PC-3 (cell line): ENCODE measurements at regions not wholly inside any gene's neighbourhood (a gene's known extent, or its start where the extent isn't known, plus 50 kb on each side); places are given as distances from the start of the nearest gene placed in this dataset.

Experiments used
- ATAC-seq: fragments of 200-7000 bp; cut with Tn5 transposase; 2 replicates; pipeline ENCODE4 v1.9.1; 2020; ENCODE audit warnings: mild to moderate bottlenecking, moderate library complexity
- BruUV-seq: library from RNA; stranded (reverse); fragments of 400-500 nt; replicated peaks from 2 replicates; lab custom pipeline; 2021; lab: Mats Ljungman, UMichigan
- CTCF ChIA-PET: fragments of 300-600 bp; sonication (Branson Sonifier 250); formaldehyde crosslinking; loops from one replicate; lab custom pipeline; 2022; ENCODE audit warnings: antibody characterized with exemption; lab: Charles Lee
- POLR2A ChIA-PET: fragments of 300-600 bp; sonication (Branson Sonifier 250); formaldehyde crosslinking; loops from one replicate; lab custom pipeline; 2022; ENCODE audit warnings: antibody characterized with exemption; ENCODE audit not compliant: unreplicated experiment; lab: Charles Lee
- DNase-seq: peaks from one replicate; pipeline ENCODE4 v3.0.0-alpha.2; 2015
- H2AFZ ChIP-seq: fragments of 300-600 bp; sonication (generic); 2 replicates; pipeline ENCODE4 v1.6.0; 2016; ENCODE audit warnings: antibody characterized with exemption, low read length
- H3F3A ChIP-seq: fragments of 300-600 bp; sonication (generic); one replicate; pipeline ENCODE4 v1.6.0; 2017; ENCODE audit warnings: antibody characterized with exemption, low read length, control low read depth, mild to moderate bottlenecking; ENCODE audit not compliant: unreplicated experiment
- H3K27ac ChIP-seq: fragments of 300-600 bp; sonication (generic); 2 replicates; pipeline ENCODE4 v1.5.1; 2016; ENCODE audit warnings: mild to moderate bottlenecking, low read length
- H3K27me3 ChIP-seq: fragments of 300-600 bp; sonication (generic); 2 replicates; pipeline ENCODE4 v1.6.1; 2016; ENCODE audit warnings: low read length, mixed read lengths
- H3K36me3 ChIP-seq: fragments of 300-600 bp; sonication (generic); 2 replicates; pipeline ENCODE4 v1.6.1; 2016; ENCODE audit warnings: low read depth, mixed run types, low read length, mixed read lengths
- H3K4me1 ChIP-seq: fragments of 300-600 bp; sonication (generic); 2 replicates; pipeline ENCODE4 v1.5.1; 2016; ENCODE audit warnings: low read length; ENCODE audit not compliant: insufficient read depth
- H3K4me2 ChIP-seq: fragments of 300-600 bp; sonication (generic); 2 replicates; pipeline ENCODE4 v1.6.0; 2016; ENCODE audit warnings: low read length
- H3K4me3 ChIP-seq: fragments of 300-600 bp; sonication (generic); 2 replicates; pipeline ENCODE4 v1.5.1; 2016; ENCODE audit warnings: mild to moderate bottlenecking, low read length, mixed read lengths
- H3K79me2 ChIP-seq: fragments of 300-600 bp; sonication (generic); 2 replicates; pipeline ENCODE4 v1.6.1; 2017; ENCODE audit warnings: low read length, mixed read lengths
- H3K9ac ChIP-seq: fragments of 300-600 bp; sonication (generic); 2 replicates; pipeline ENCODE4 v1.6.0; 2016; ENCODE audit warnings: mild to moderate bottlenecking, low read length
- H3K9me2 ChIP-seq: fragments of 300-600 bp; sonication (generic); replicated peaks from 2 replicates; pipeline ENCODE4 v1.6.1; 2016; ENCODE audit warnings: mixed run types, low read length, mixed read lengths
- H3K9me3 ChIP-seq: fragments of 300-600 bp; sonication (generic); 2 replicates; pipeline ENCODE4 v1.6.1; 2016; ENCODE audit warnings: low read length, mixed read lengths
- H4K20me1 ChIP-seq: fragments of 300-600 bp; sonication (generic); 2 replicates; pipeline ENCODE4 v1.6.1; 2016; ENCODE audit warnings: low read length, mixed read lengths
- EZH2 ChIP-seq: fragments of 300-600 bp; sonication (generic); IDR thresholded peaks from one replicate; pipeline ENCODE4 v1.6.1; 2017; ENCODE audit warnings: antibody characterized with exemption, mild to moderate bottlenecking, low read length; ENCODE audit not compliant: unreplicated experiment
- EZH2phosphoT487 ChIP-seq: fragments of 300-600 bp; sonication (generic); IDR thresholded peaks from 2 replicates; pipeline ENCODE4 v1.6.1; 2018; ENCODE audit warnings: mild to moderate bottlenecking, antibody characterized with exemption, low read length, borderline replicate concordance
- intact Hi-C: fragments of 100-400 bp; cut with micrococcal nuclease; formaldehyde crosslinking; loops from 2 replicates; pipeline ENCODE4 v1.9.0; 2023
- TF ChIP-seq, protein P1 (sequence below): fragments of 300-600 bp; sonication (generic); conservative IDR thresholded peaks from 2 replicates; pipeline ENCODE4 v1.5.1; 2017; ENCODE audit warnings: antibody characterized with exemption, low read depth, mild to moderate bottlenecking, low read length

DNA sequence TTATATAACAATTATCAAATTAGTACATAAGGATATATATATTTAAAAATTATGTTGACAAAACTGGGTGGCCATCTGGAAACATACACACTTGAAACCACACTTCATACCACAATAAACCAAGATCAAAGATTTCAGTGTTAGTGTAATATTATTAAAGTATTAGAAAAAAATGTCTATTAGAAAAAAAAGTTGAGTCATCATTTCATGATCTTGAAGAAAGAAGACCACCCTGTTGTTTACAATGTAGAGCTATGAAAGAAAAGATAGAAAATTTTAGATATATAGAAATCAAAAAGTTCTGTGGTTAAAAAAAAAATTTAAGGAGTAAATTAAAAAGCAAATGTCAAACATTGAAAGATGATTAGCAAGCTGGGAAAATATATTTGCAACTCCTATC lies 224.5 kb upstream of the CDH20 start:
- Histone ChIP-seq H3K9ac (no peak overlapping the region), H3K27ac (no peak overlapping the region), H4K20me1 (no peaks in the 10 kb centered on the region), H2AFZ (no peak overlapping the region), H3K27me3 (peaks cover 3% of the 10 kb centered on the region; the same call in 1 of the 2 replicates), H3K79me2 (no peaks in the 10 kb centered on the region), H3K36me3 (no peaks in the 10 kb centered on the region), H3F3A (no peaks in the 10 kb centered on the region), H3K4me2 (no peak overlapping the region), H3K4me1 (no peaks in the 10 kb centered on the region), H3K9me3 (no peaks in the 10 kb centered on the region), H3K9me2 (no peaks in the 10 kb centered on the region), H3K4me3 (no peak overlapping the region)
- ChIA-PET CTCF (no interaction called here), POLR2A (no interaction called here)
- ATAC-seq (no peak), DNase-seq (no peak)
- intact Hi-C loops, result no loop called here
- no TSS peak for BruUV-seq
- TF ChIP-seq EZH2, result no peak
- no peak for TF ChIP-seq EZH2phosphoT487

DNA sequence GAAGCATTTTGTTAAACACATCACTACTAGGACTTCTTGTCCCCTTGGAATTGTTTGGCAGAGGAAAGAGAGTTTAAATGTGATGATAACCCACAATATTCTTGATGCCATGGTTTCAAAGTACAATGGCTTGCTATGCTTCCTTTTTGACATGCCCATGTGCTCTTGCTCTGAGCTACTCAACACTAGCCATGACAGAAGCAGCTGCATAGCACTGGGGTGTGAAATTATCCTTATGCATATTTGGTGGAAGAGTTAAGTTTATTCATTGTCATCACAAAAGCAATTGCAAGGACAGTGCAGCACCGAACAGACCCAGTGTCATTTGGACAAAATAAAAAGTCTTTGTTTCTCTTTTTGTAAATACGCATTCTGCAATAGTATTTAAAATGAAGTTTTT lies 209.9 kb upstream of the CDH20 start:
- no peaks in the 10 kb centered on the region for H3F3A ChIP-seq
- TF ChIP-seq EZH2 (no peak), EZH2phosphoT487 (no peak)
- TF ChIP-seq, protein P1, sequence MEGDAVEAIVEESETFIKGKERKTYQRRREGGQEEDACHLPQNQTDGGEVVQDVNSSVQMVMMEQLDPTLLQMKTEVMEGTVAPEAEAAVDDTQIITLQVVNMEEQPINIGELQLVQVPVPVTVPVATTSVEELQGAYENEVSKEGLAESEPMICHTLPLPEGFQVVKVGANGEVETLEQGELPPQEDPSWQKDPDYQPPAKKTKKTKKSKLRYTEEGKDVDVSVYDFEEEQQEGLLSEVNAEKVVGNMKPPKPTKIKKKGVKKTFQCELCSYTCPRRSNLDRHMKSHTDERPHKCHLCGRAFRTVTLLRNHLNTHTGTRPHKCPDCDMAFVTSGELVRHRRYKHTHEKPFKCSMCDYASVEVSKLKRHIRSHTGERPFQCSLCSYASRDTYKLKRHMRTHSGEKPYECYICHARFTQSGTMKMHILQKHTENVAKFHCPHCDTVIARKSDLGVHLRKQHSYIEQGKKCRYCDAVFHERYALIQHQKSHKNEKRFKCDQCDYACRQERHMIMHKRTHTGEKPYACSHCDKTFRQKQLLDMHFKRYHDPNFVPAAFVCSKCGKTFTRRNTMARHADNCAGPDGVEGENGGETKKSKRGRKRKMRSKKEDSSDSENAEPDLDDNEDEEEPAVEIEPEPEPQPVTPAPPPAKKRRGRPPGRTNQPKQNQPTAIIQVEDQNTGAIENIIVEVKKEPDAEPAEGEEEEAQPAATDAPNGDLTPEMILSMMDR, result no peak
- H3K9me2 ChIP-seq, result no peaks in the 10 kb centered on the region
- no peaks in the 10 kb centered on the region for H3K36me3 ChIP-seq
- no peaks in the 10 kb centered on the region for H3K79me2 ChIP-seq
- H3K4me2 ChIP-seq, result no peak overlapping the region
- no peak overlapping the region for H3K9ac ChIP-seq
- no peaks in the 10 kb centered on the region for H3K4me1 ChIP-seq
- no peak overlapping the region for H3K27ac ChIP-seq
- ATAC-seq (no peak), DNase-seq (no peak)
- intact Hi-C loops, result no loop called here
- no peak overlapping the region for H2AFZ ChIP-seq
- peaks cover 41% of the 10 kb centered on the region for H3K27me3 ChIP-seq
- no peaks in the 10 kb centered on the region for H4K20me1 ChIP-seq
- no TSS peak for BruUV-seq
- H3K9me3 ChIP-seq, result no peaks in the 10 kb centered on the region
- CTCF ChIA-PET, result no interaction called here
- POLR2A ChIA-PET, result no interaction called here
- no peak overlapping the region for H3K4me3 ChIP-seq

DNA sequence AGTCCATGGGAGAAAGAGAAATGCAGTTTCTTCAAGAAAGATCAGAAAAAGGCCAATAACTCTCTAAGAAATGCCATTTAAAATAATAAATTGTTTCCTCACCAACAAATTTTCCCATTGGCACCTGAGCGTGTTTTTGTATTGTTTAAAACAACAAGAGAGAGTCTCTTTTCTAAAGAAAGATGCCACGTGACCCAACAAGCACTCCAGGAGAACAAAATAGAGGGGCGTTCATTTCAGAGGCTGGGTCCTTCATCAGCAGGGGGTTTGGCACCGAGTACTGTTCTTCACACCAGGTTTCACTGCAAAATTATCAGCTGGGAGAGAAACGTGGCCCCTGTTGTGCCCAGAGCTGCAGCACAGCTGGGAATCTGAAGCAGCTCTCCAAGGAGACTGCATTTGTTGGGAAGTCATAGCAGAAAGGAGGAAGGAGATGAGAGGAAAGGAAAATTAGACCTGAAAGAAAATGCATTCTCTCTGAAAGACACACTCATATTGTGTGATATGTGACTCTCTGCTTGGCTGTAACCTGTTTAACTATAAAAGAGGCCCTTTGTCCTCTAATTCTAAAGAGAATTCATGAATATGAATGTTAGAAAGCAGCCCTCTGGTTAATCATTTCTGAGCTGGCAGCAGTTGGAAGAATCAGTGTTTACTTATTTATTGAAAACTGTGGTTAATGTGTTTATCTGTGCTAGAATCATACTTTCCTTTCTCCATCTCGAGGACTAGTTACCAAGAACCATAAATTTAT lies 205.3 kb upstream of the CDH20 start:
- Histone ChIP-seq H3K9me3 (no peaks in the 10 kb centered on the region), H3K27me3 (peaks cover 17% of the 10 kb centered on the region), H4K20me1 (no peaks in the 10 kb centered on the region), H3K27ac (no peak overlapping the region), H3K4me2 (no peak overlapping the region), H3K4me1 (no peaks in the 10 kb centered on the region), H3K9ac (no peak overlapping the region), H3F3A (no peaks in the 10 kb centered on the region), H3K9me2 (no peaks in the 10 kb centered on the region), H2AFZ (no peak overlapping the region), H3K4me3 (no peak overlapping the region), H3K36me3 (no peaks in the 10 kb centered on the region), H3K79me2 (no peaks in the 10 kb centered on the region)
- CTCF ChIA-PET, result no interaction called here
- DNase-seq (no peak), ATAC-seq (no peak)
- intact Hi-C loops, result no loop called here
- POLR2A ChIA-PET, result no interaction called here
- no TSS peak for BruUV-seq
- TF ChIP-seq EZH2 (no peak), EZH2phosphoT487 (no peak)
- TF ChIP-seq, protein P1, result no peak
